MM.1S (cell line): ENCODE measurements at regions not wholly inside any gene's neighbourhood (a gene's known extent, or its start where the extent isn't known, plus 50 kb on each side); places are given as distances from the start of the nearest gene placed in this dataset.

Experiments
- CTCF ChIP-seq: fragments of 300-600 bp; sonication (generic); IDR thresholded peaks from 2 replicates; pipeline ENCODE4 v1.5.1; 2016; ENCODE audit warnings: antibody characterized with exemption, low read length, mixed read lengths
- EZH2 ChIP-seq: fragments of 300-600 bp; sonication (generic); optimal IDR thresholded peaks from 2 replicates; pipeline ENCODE3; 2017; ENCODE audit warnings: low read depth, mild to moderate bottlenecking, antibody characterized with exemption, low read length, mixed read lengths

GRCh38 chr15:24621630-24622215 lies 53.9 kb upstream of the NPAP1 start:
- TF ChIP-seq CTCF, result no peak
- no peak for TF ChIP-seq EZH2
